GM13976 (cell line): ENCODE measurements at regions not wholly inside any gene's neighbourhood (a gene's known extent, or its start where the extent isn't known, plus 50 kb on each side); places are given as distances from the start of the nearest gene placed in this dataset.

Experiments
- DNase-seq: peaks from one replicate; pipeline ENCODE4 v3.0.0; 2012; ENCODE audit warnings: low spot score
- in situ Hi-C: fragments of 300-500 bp; cut with MboI; formaldehyde crosslinking; loops from one replicate; pipeline ENCODE4 v1.12.0; 2022; ENCODE audit warnings: low sequenced_read_pairs, mixed read lengths, inconsistent platforms; ENCODE audit not compliant: unreplicated experiment
- TF ChIP-seq, protein P1 (sequence below): IDR thresholded peaks from 2 replicates; pipeline ENCODE4 v1.5.1; 2012; ENCODE audit warnings: borderline replicate concordance, mild to moderate bottlenecking; ENCODE audit not compliant: insufficient read depth; ENCODE audit errors: extremely low read depth, missing control alignments, control extremely low read depth

DNA sequence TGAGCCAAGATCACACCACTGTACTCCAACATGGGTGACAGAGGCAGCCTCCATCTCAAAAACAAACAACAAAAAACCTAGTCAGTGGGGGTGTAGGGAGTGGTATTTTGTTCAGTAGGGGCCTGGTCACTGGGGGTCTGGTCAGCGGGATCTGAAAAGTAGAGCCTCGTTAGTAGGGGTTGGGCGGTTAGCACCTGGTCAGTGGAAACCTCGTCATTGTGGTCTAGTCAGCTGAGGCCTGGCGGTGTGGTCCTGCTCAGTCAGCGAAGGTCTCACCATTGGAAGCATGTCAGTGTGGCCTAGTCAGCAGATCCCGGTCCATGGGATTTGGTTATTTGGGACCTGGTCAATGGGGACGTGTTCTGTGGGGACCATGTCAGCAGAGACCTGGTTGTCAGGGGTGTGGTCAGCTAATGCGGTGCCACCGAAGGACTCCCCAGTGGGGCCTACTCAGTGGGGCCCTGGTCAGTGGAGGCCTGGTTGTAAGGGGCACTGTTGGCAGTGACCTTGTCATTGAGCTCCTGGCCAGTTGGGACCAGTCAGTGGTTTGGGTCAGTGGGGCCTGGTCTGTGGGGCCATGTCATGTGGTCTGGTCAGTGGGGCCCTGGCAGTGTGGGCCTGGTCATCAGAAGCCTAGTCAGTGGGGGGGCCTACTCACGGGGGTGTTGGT is 63.0 kb upstream of the TPM4 start:
- in situ Hi-C loops: no loop called here
- DNase-seq: no peak
- TF ChIP-seq, protein P1, sequence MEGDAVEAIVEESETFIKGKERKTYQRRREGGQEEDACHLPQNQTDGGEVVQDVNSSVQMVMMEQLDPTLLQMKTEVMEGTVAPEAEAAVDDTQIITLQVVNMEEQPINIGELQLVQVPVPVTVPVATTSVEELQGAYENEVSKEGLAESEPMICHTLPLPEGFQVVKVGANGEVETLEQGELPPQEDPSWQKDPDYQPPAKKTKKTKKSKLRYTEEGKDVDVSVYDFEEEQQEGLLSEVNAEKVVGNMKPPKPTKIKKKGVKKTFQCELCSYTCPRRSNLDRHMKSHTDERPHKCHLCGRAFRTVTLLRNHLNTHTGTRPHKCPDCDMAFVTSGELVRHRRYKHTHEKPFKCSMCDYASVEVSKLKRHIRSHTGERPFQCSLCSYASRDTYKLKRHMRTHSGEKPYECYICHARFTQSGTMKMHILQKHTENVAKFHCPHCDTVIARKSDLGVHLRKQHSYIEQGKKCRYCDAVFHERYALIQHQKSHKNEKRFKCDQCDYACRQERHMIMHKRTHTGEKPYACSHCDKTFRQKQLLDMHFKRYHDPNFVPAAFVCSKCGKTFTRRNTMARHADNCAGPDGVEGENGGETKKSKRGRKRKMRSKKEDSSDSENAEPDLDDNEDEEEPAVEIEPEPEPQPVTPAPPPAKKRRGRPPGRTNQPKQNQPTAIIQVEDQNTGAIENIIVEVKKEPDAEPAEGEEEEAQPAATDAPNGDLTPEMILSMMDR: no peak

DNA sequence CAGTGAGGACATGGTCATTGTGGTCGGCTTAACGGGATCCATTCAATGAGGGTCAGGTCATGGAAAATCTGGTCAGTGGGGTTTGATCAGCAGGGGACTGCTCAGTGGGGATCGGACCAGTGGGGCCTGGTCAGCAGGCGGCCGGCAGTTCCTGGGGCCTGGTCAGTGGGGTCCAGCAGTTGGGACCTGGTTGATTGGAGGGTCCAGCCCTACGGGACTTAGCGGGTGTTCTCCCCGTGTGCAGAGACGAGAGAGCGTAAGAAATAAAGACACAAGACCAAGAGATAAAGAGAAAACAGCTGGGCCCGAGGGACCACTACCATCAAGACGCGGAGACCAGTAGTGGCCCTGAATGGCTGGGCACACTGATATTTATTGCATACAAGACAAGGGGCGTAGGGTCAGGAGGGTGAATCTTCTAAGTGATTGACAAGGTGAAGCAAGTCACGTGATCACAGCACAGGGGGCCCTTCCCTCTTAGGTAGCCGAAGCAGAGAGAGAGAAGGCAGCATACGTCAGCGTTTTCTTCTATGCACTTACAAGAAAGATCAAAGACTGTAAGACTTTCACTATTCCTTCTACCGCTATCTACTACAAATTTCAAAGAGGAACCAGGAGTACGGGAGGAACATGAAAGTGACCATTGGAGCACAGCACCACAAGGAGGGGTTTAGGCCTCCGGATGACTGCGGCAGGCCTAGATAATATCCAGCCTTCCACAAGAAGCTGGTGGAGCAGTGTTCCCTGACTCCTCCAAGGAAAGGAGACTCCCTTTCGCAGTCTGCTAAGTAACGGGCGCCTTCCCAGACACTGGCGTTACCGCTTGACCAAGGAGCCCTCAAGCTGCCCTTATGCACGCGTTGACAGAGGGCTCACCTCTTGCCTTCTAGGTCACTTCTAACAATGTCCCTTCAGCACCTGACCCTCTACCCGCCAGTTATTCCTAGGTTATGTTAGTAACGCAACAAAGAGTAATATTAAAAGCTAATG is 62.1 kb upstream of the TPM4 start:
- no peak for DNase-seq
- in situ Hi-C loops: no loop called here
- TF ChIP-seq, protein P1: no peak

DNA sequence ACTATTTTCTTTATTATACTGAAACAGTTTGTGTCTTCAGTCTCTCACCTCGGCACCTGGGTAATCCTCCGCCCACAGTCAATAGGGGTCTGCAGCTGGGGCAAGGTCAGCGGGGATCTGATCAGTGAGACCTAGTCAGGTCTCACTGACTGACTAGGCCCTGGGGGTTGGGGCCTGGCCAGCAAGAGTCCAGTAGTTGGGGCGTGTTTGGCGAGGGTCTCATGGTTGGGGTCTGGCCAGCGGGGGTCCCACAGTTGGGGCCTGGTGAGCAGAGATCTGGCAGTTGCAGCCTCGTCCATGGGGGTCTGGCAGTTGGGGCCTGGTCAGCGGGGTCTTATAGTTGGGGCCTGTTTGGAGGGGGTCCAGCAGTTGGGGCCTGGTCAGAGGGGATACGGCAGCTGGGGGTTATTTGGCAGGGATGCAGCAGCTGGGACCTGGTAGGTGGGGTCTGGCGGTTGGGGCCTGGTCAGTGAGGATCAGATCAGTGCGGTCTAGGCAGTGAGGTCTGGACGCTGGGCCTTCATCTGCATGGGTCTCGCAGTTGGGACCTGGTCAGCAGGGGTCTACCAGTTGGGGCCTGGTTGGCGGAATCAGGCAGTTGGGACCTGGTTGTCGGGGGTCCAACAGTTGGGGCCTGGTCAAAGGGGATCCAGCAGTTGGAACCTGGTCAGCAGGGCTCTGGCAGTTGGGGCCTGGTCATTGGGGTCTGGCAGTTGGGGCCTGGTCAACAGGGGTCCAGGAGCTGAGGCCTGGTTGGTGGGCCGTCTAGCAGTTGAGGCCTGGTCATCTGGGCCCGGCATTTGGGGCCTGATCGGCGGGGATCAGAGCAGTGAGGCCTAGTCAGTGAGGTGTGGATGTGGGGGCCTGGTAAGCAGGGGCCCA is 61.1 kb upstream of the TPM4 start:
- TF ChIP-seq, protein P1: no peak
- in situ Hi-C loops: no loop called here

DNA sequence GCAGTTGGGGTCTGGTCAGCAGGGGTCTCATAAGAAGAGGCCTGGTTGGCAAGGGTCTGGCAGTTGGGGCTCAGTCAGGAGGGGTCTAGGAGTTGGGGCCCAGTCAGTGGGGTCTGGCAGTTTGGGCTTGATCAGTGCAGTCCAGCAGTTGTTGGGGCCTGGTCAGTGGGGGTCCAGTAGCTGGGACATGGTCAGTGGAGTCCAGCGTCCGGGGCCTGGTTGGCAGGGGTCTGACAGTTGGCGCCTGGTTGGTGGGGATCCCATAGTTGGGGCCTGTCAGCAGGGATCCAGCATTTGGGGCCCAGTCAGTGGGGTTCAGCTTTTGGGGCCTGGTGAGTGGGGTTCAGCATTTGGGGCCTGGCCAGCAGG is 60.5 kb upstream of the TPM4 start:
- TF ChIP-seq, protein P1: no peak
- DNase-seq: peak; percentile 21
- in situ Hi-C loops: no loop called here

More for the DNA sequence above, 61.1 kb upstream of the TPM4 start:
- DNase-seq: peak; percentile 19

DNA sequence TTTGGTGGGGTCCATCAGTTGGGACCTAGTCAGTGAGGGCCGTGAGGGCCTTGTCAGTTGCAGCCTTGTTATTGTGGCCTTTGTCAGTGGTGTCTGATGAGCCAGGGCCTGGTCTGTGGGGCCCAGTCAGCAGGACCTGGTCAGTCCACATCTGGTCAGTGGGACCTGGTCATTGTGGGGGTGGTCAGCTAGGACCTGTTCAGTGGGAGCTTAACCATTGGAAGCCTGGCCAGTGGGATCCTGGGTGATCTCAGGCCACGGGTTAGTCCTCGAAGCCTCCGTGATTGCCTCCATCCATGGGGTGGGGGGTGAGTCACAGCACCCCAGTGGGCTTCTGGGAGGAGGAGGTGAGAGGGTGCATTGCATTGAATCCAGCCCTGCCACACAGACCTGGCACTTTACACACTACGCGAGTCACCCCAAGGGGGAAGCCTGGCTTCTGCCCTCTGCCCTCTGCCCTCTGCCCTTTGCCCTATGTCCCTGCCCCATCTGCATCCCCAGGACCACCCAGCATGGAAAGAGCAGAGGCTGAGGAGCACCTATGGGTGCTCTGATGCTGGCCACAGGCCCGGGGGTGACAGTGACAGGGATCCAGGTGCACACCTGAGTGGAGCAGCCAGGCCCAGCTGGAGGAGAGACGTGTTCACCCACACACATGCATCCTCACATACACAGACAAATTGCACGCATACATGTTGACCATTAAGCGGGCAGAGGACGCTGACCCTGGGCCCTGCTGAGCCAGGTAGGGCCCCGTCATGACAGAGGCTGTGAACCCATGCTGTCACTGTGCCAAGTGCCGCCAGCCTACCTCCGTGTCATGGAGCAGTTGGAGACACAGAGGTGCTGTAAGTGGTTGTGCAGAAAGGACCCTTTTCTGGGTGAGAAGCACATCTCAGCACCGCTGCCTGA is 59.8 kb upstream of the TPM4 start:
- TF ChIP-seq, protein P1: no peak
- peak; percentile 32 for DNase-seq
- in situ Hi-C loops: no loop called here

DNA sequence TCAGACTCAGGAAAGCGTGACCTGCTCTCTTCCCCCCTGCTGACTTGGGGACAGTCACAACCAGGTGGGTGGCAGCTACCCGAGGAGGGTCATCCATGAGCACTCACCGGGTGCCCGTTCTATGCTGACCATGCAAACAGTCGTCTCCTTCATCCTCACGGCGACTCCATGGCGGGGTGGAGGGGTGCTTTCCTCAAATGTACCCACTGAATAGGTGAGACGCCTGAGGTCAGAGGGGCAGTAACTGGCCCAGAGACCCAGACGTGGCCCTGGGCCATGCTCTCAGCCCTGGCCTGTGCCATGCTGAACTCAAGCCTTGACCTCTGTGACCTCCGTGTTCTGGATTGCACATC is 59.2 kb upstream of the TPM4 start:
- in situ Hi-C loops: no loop called here
- TF ChIP-seq, protein P1: no peak
- no peak for DNase-seq
